SU-DHL-6 (cell line): ENCODE measurements at regions not wholly inside any gene's neighbourhood (a gene's known extent, or its start where the extent isn't known, plus 50 kb on each side); places are given as distances from the start of the nearest gene placed in this dataset.

Experiments
- H2AFZ ChIP-seq: fragments of 200-600 bp; sonication (generic); 2 replicates; pipeline ENCODE4 v1.6.1; 2014; ENCODE audit warnings: low read depth, mild to moderate bottlenecking, moderate library complexity, mixed read lengths, antibody characterized with exemption, low read length; ENCODE audit not compliant: severe bottlenecking
- H3F3A ChIP-seq: fragments of 200-600 bp; shearing (Covaris generic); 2 replicates; pipeline ENCODE4 v1.6.0; 2016; ENCODE audit warnings: antibody characterized with exemption, mild to moderate bottlenecking; ENCODE audit not compliant: insufficient read depth
- H3K27ac ChIP-seq: fragments of 200-600 bp; sonication (generic); 2 replicates; pipeline ENCODE4 v1.5.1; 2016; ENCODE audit warnings: low read depth, mild to moderate bottlenecking, low read length, moderate library complexity, mixed read lengths
- H3K27me3 ChIP-seq: fragments of 200-600 bp; sonication (generic), shearing (Covaris generic); 2 replicates; pipeline ENCODE4 v1.6.0; 2014; ENCODE audit warnings: mild to moderate bottlenecking, low read length
- H3K36me3 ChIP-seq: fragments of 200-600 bp; sonication (generic); 2 replicates; pipeline ENCODE4 v1.6.1; 2014; ENCODE audit warnings: mild to moderate bottlenecking, low read length, mixed read lengths
- H3K4me2 ChIP-seq: fragments of 300-600, 200-600 bp; shearing (Covaris generic), sonication (generic); 2 replicates; pipeline ENCODE4 v1.6.0; 2014; ENCODE audit warnings: low read length, low read depth, mild to moderate bottlenecking; ENCODE audit not compliant: poor library complexity, severe bottlenecking
- H3K4me3 ChIP-seq: fragments of 200-600 bp; sonication (generic); 2 replicates; pipeline ENCODE4 v1.5.1; 2014; ENCODE audit warnings: antibody characterized with exemption, low read length, mild to moderate bottlenecking, mixed read lengths; ENCODE audit not compliant: insufficient read depth, poor library complexity, severe bottlenecking
- H3K79me2 ChIP-seq: fragments of 200-600 bp; sonication (generic); 2 replicates; pipeline ENCODE4 v1.6.1; 2014; ENCODE audit warnings: mild to moderate bottlenecking, low read length, moderate library complexity; ENCODE audit not compliant: insufficient read depth
- H3K9ac ChIP-seq: fragments of 200-600 bp; sonication (generic); 2 replicates; pipeline ENCODE4 v1.7.0; 2014; ENCODE audit warnings: mild to moderate bottlenecking, low read length
- H3K9me2 ChIP-seq: fragments of 200-600 bp; sonication (generic); replicated peaks from 2 replicates; pipeline ENCODE4 v1.6.1; 2014; ENCODE audit warnings: low read length; ENCODE audit not compliant: insufficient read depth
- H3K9me3 ChIP-seq: fragments of 200-600 bp; sonication (generic); 2 replicates; pipeline ENCODE4 v1.6.1; 2014; ENCODE audit warnings: low read length, mixed read lengths; ENCODE audit not compliant: insufficient read depth
- H4K20me1 ChIP-seq: fragments of 200-600 bp; sonication (generic); 2 replicates; pipeline ENCODE4 v1.6.1; 2014; ENCODE audit warnings: low read depth, mild to moderate bottlenecking, antibody characterized with exemption, low read length, moderate library complexity, mixed read lengths
- CTCF ChIP-seq: fragments of 200-600 bp; sonication (generic); IDR thresholded peaks from one replicate; pipeline ENCODE4 v1.5.1; 2017; ENCODE audit warnings: antibody characterized with exemption, mild to moderate bottlenecking, low read length, moderate library complexity; ENCODE audit not compliant: insufficient read depth, poor library complexity, severe bottlenecking
- EZH2phosphoT487 ChIP-seq: fragments of 200-600 bp; sonication (generic), shearing (Covaris generic); conservative IDR thresholded peaks from 2 replicates; pipeline ENCODE4 v1.6.1; 2018; ENCODE audit warnings: mild to moderate bottlenecking, antibody characterized with exemption, low read length, moderate library complexity, mixed read lengths

- Histone ChIP-seq H3K27me3 (no peaks in the 10 kb centered on the region), H3K79me2 (no peaks in the 10 kb centered on the region), H3K4me2 (no peak overlapping the region)
These were observed 262.5 kb downstream of the TUSC1 start for GRCh38 chr9:25415718-25416117.

GRCh38 chr9:25412646-25413045 lies 265.6 kb downstream of the TUSC1 start:
- H3K4me2 ChIP-seq = no peak overlapping the region
- no peak for TF ChIP-seq EZH2phosphoT487
- H3K4me3 ChIP-seq = no peak overlapping the region
- no peaks in the 10 kb centered on the region for H4K20me1 ChIP-seq
- H3K27ac ChIP-seq = no peak overlapping the region
- H3K27me3 ChIP-seq = no peaks in the 10 kb centered on the region
- no peaks in the 10 kb centered on the region for H3K79me2 ChIP-seq
- H3F3A ChIP-seq = no peaks in the 10 kb centered on the region
- no peaks in the 10 kb centered on the region for H3K9me2 ChIP-seq
- H3K9ac ChIP-seq = no peak overlapping the region
- no peaks in the 10 kb centered on the region for H3K9me3 ChIP-seq
- H2AFZ ChIP-seq = no peak overlapping the region
- no peaks in the 10 kb centered on the region for H3K36me3 ChIP-seq

More at GRCh38 chr9:25415718-25416117, 262.5 kb downstream of the TUSC1 start:
- Histone ChIP-seq H2AFZ (no peak overlapping the region), H3K9me3 (no peaks in the 10 kb centered on the region), H3K36me3 (no peaks in the 10 kb centered on the region), H3K9ac (no peak overlapping the region), H3K9me2 (no peaks in the 10 kb centered on the region), H3K4me3 (no peak overlapping the region), H3K27ac (no peak overlapping the region), H3F3A (no peaks in the 10 kb centered on the region), H4K20me1 (no peaks in the 10 kb centered on the region)
- TF ChIP-seq EZH2phosphoT487 (no peak), CTCF (no peak)

GRCh38 chr9:25397746-25398145 lies 280.5 kb downstream of the TUSC1 start:
- Histone ChIP-seq H3K4me3 (no peak overlapping the region), H3K36me3 (no peaks in the 10 kb centered on the region), H3K79me2 (no peaks in the 10 kb centered on the region), H3K9ac (no peak overlapping the region), H4K20me1 (no peaks in the 10 kb centered on the region), H3K27ac (no peak overlapping the region), H3K9me3 (no peaks in the 10 kb centered on the region), H3K9me2 (no peaks in the 10 kb centered on the region), H2AFZ (no peak overlapping the region), H3F3A (no peaks in the 10 kb centered on the region), H3K4me2 (no peak overlapping the region), H3K27me3 (no peaks in the 10 kb centered on the region)
- TF ChIP-seq CTCF = no peak
- no peak for TF ChIP-seq EZH2phosphoT487

GRCh38 chr9:25396828-25397227 lies 281.4 kb downstream of the TUSC1 start:
- H3K27ac ChIP-seq = no peak overlapping the region
- H3K9me2 ChIP-seq = no peaks in the 10 kb centered on the region
- no peaks in the 10 kb centered on the region for H3K9me3 ChIP-seq
- TF ChIP-seq CTCF (no peak), EZH2phosphoT487 (no peak)
- H3K4me3 ChIP-seq = no peak overlapping the region
- no peaks in the 10 kb centered on the region for H3K36me3 ChIP-seq
- H3K4me2 ChIP-seq = no peak overlapping the region
- H3K27me3 ChIP-seq = no peaks in the 10 kb centered on the region
- H3F3A ChIP-seq = no peaks in the 10 kb centered on the region
- no peak overlapping the region for H2AFZ ChIP-seq
- no peak overlapping the region for H3K9ac ChIP-seq
- no peaks in the 10 kb centered on the region for H3K79me2 ChIP-seq
- H4K20me1 ChIP-seq = no peaks in the 10 kb centered on the region
